H1 (cell line): ENCODE measurements at regions not wholly inside any gene's neighbourhood (a gene's known extent, or its start where the extent isn't known, plus 50 kb on each side); places are given as distances from the start of the nearest gene placed in this dataset.

Experiments used
- CTCF ChIA-PET: fragments of 300-600 bp; sonication (Branson Sonifier 250); formaldehyde crosslinking; loops from one replicate; lab custom pipeline; 2021; ENCODE audit not compliant: partially characterized antibody; lab: Charles Lee
- POLR2A ChIA-PET: fragments of 300-600 bp; sonication (Branson Sonifier 250); formaldehyde crosslinking; loops from one replicate; lab custom pipeline; 2021; ENCODE audit warnings: inconsistent platforms; ENCODE audit not compliant: partially characterized antibody; lab: Charles Lee
- DNase-seq, 2 experiments: peaks; one replicate each; pipeline versions ENCODE4 v3.0.0 to v3.0.0-alpha.2; 2010 to 2022; ENCODE audit warnings: low spot score in 2 of 2, low read depth in 1 of 2, mixed read lengths in 1 of 2
- FAIRE-seq: peaks from 2 replicates; lab custom pipeline; 2011; peaks lifted over from hg19 to GRCh38; lab: Jason Lieb, UNC
- H2AFZ ChIP-seq: 2 replicates; pipeline ENCODE4 v1.8.1; 2012; ENCODE audit warnings: low read length, inconsistent platforms
- H2AK5ac ChIP-seq: 2 replicates; pipeline ENCODE4 v1.6.1; 2013; ENCODE audit warnings: low read depth, low read length
- H2BK120ac ChIP-seq: replicated peaks from 2 replicates; pipeline ENCODE3; 2013; ENCODE audit warnings: low read depth, low read length, inconsistent platforms
- H2BK12ac ChIP-seq: 2 replicates; pipeline ENCODE4 v1.6.1; 2013; ENCODE audit warnings: low read depth, low read length
- H2BK15ac ChIP-seq: 2 replicates; pipeline ENCODE4 v1.6.1; 2013; ENCODE audit warnings: low read length
- H2BK20ac ChIP-seq: 2 replicates; pipeline ENCODE4 v1.6.1; 2013; ENCODE audit warnings: low read length
- H2BK5ac ChIP-seq: 2 replicates; pipeline ENCODE4 v1.6.1; 2013; ENCODE audit warnings: low read depth, low read length
- H3K14ac ChIP-seq: 2 replicates; pipeline ENCODE4 v1.6.1; 2013; ENCODE audit warnings: inconsistent platforms; ENCODE audit not compliant: insufficient read length
- H3K18ac ChIP-seq: 2 replicates; pipeline ENCODE4 v1.6.1; 2013; ENCODE audit warnings: low read length; ENCODE audit errors: extremely low read depth
- H3K23ac ChIP-seq: 2 replicates; pipeline ENCODE4 v1.6.1; 2013; ENCODE audit warnings: inconsistent platforms; ENCODE audit not compliant: insufficient read length
- H3K23me2 ChIP-seq: 2 replicates; pipeline ENCODE4 v1.6.1; 2013; ENCODE audit warnings: low read depth, low read length
- H3K27ac ChIP-seq: 2 replicates; pipeline ENCODE4 v1.6.1; 2011; ENCODE audit warnings: low read depth, low read length, inconsistent platforms
- H3K27me3 ChIP-seq, 4 experiments: replicated peaks in 1 of 4; 1 replicate in 1 of 4; 2 replicates in 3 of 4; pipeline versions ENCODE4 v1.6.1 to v1.8.1; 2011 to 2013; ENCODE audit warnings: low read length in 3 of 4, mild to moderate bottlenecking in 3 of 4, inconsistent platforms in 2 of 4, mixed read lengths in 2 of 4, moderate library complexity in 1 of 4; ENCODE audit not compliant: control insufficient read depth in 3 of 4, insufficient read depth in 3 of 4; ENCODE audit errors: extremely low read depth in 1 of 4
- H3K36me3 ChIP-seq, 4 experiments: 2 replicates each; pipeline versions ENCODE4 v1.6.1 to v1.8.1; 2011 to 2013; ENCODE audit warnings: mild to moderate bottlenecking in 4 of 4, low read length in 3 of 4, moderate library complexity in 2 of 4, control low read depth in 1 of 4, inconsistent platforms in 1 of 4; ENCODE audit not compliant: insufficient read depth in 4 of 4, control insufficient read depth in 2 of 4
- H3K4ac ChIP-seq: replicated peaks from 2 replicates; pipeline ENCODE3; 2013; ENCODE audit warnings: low read length, low read depth, mixed read lengths, inconsistent platforms; ENCODE audit not compliant: insufficient read length
- H3K4me1 ChIP-seq, 4 experiments: replicated peaks in 1 of 4; 1 replicate in 1 of 4; 2 replicates in 3 of 4; pipeline versions ENCODE4 v1.6.1 to v1.8.1; 2011 to 2013; ENCODE audit warnings: low read length in 3 of 4, inconsistent platforms in 2 of 4, mixed read lengths in 1 of 4; ENCODE audit not compliant: insufficient read depth in 4 of 4, control insufficient read depth in 3 of 4
- H3K4me2 ChIP-seq, 2 experiments: 2 replicates each; pipeline versions ENCODE4 v1.6.1 to v1.8.1; 2011 to 2013; ENCODE audit warnings: low read depth in 2 of 2, low read length in 2 of 2, control low read depth in 1 of 2, inconsistent platforms in 1 of 2, mild to moderate bottlenecking in 1 of 2; ENCODE audit not compliant: insufficient read depth in 1 of 2
- H3K4me3 ChIP-seq, 4 experiments: fragments of 200-600, 300-600 bp in 1 of 4; sonication (generic), shearing (Covaris generic), sonication (Bioruptor Twin) in 1 of 4; 2 replicates each; pipeline versions ENCODE4 v1.5.1 to v1.8.1; 2011 to 2016; ENCODE audit warnings: low read length in 4 of 4, low read depth in 3 of 4, control low read depth in 2 of 4, inconsistent platforms in 2 of 4, mild to moderate bottlenecking in 2 of 4, mixed read lengths in 1 of 4, moderate library complexity in 1 of 4; ENCODE audit not compliant: insufficient read depth in 2 of 4; ENCODE audit errors: extremely low read depth in 1 of 4
- H3K56ac ChIP-seq: replicated peaks from 2 replicates; pipeline ENCODE3; 2013; ENCODE audit warnings: low read depth, mild to moderate bottlenecking, mixed read lengths, low read length, inconsistent platforms; ENCODE audit not compliant: insufficient read length
- H3K79me1 ChIP-seq: 2 replicates; pipeline ENCODE4 v1.6.1; 2013; ENCODE audit warnings: low read depth, low read length, control low read depth
- H3K79me2 ChIP-seq, 2 experiments: 2 replicates each; pipeline versions ENCODE4 v1.6.1 to v1.8.1; 2012 to 2013; ENCODE audit warnings: low read length in 2 of 2, mild to moderate bottlenecking in 2 of 2, inconsistent platforms in 1 of 2; ENCODE audit not compliant: insufficient read depth in 2 of 2, control insufficient read depth in 1 of 2
- H3K9ac ChIP-seq, 4 experiments: replicated peaks in 1 of 4; 1 replicate in 1 of 4; 2 replicates in 3 of 4; pipeline versions ENCODE4 v1.6.1 to v1.8.1; 2011 to 2013; ENCODE audit warnings: low read depth in 3 of 4, low read length in 3 of 4, control low read depth in 2 of 4, mild to moderate bottlenecking in 2 of 4, moderate library complexity in 2 of 4, inconsistent platforms in 1 of 4; ENCODE audit errors: extremely low read depth in 1 of 4
- H3K9me3 ChIP-seq, 2 experiments: 2 replicates each; pipeline versions ENCODE4 v1.6.1 to v1.8.1; 2012 to 2013; ENCODE audit warnings: mild to moderate bottlenecking in 2 of 2, moderate library complexity in 2 of 2, control low read depth in 1 of 2, inconsistent platforms in 1 of 2, low read depth in 1 of 2, low read length in 1 of 2, mixed read lengths in 1 of 2; ENCODE audit not compliant: insufficient read depth in 2 of 2
- H4K20me1 ChIP-seq, 2 experiments: replicated peaks in 1 of 2; 2 replicates each; pipeline versions ENCODE3 to v1.8.1; 2011 to 2013; ENCODE audit warnings: inconsistent platforms in 2 of 2, low read length in 2 of 2, mild to moderate bottlenecking in 1 of 2; ENCODE audit not compliant: insufficient read depth in 2 of 2, control insufficient read depth in 1 of 2
- H4K5ac ChIP-seq: 2 replicates; pipeline ENCODE4 v1.6.1; 2013; ENCODE audit warnings: low read length, low read depth, mixed read lengths, inconsistent platforms; ENCODE audit not compliant: insufficient read length
- H4K8ac ChIP-seq: 2 replicates; pipeline ENCODE4 v1.8.0; 2013; ENCODE audit warnings: mild to moderate bottlenecking, moderate library complexity, low read length, inconsistent platforms; ENCODE audit not compliant: insufficient read depth; ENCODE audit errors: extremely low read depth
- H4K91ac ChIP-seq: replicated peaks from 2 replicates; pipeline ENCODE3; 2013; ENCODE audit warnings: low read length, mixed read lengths, inconsistent platforms; ENCODE audit not compliant: insufficient read length
- CBX8 ChIP-seq: fragments of 300-800, 300-1000 bp; sonication (generic); IDR thresholded peaks from 2 replicates; pipeline ENCODE4 v1.7.1; 2016; ENCODE audit warnings: low read depth, low read length, borderline replicate concordance
- CTBP2 ChIP-seq: IDR thresholded peaks from 2 replicates; pipeline ENCODE4 v1.7.0; 2011; ENCODE audit warnings: borderline replicate concordance, mild to moderate bottlenecking, moderate library complexity, mixed read lengths, low read length; ENCODE audit not compliant: insufficient read depth, insufficient read length
- CTCF ChIP-seq, 3 experiments: IDR thresholded peaks; 1 replicate in 2 of 3; 2 replicates in 1 of 3; pipeline versions ENCODE4 v1.5.1 to v1.6.1; 2011; ENCODE audit warnings: low read length in 3 of 3, mild to moderate bottlenecking in 3 of 3, inconsistent platforms in 2 of 3, low read depth in 1 of 3, moderate library complexity in 1 of 3; ENCODE audit not compliant: insufficient read depth in 1 of 3; ENCODE audit errors: control extremely low read depth in 1 of 3
- JUN ChIP-seq: IDR thresholded peaks from 2 replicates; pipeline ENCODE4 v1.6.1; 2011; ENCODE audit warnings: low read depth, mild to moderate bottlenecking, improper control_type of control experiment, low read length
- KDM4A ChIP-seq: IDR thresholded peaks from one replicate; pipeline ENCODE4 v1.7.1; 2012; ENCODE audit warnings: low read depth, mild to moderate bottlenecking, moderate library complexity, low read length, inconsistent platforms; ENCODE audit not compliant: severe bottlenecking
- POLR2AphosphoS5 ChIP-seq: IDR thresholded peaks from 2 replicates; pipeline ENCODE4 v1.6.1; 2011; ENCODE audit warnings: low read depth, low read length
- RFX5 ChIP-seq: IDR thresholded peaks from 2 replicates; pipeline ENCODE4 v1.6.1; 2011; ENCODE audit warnings: low read depth, low read length, improper control_type of control experiment, borderline replicate concordance
- SIN3A ChIP-seq, 2 experiments: IDR thresholded peaks in 1 of 2; conservative IDR thresholded peaks in 1 of 2; 2 replicates each; pipeline ENCODE4 v1.6.1; 2011 to 2012; ENCODE audit warnings: low read length in 2 of 2, improper control_type of control experiment in 1 of 2, low read depth in 1 of 2, mild to moderate bottlenecking in 1 of 2
- SP2 ChIP-seq: IDR thresholded peaks from 2 replicates; pipeline ENCODE4 v1.6.1; 2012; ENCODE audit warnings: mild to moderate bottlenecking, low read length, inconsistent platforms
- TCF12 ChIP-seq: IDR thresholded peaks from 2 replicates; pipeline ENCODE4 v1.6.1; 2011; ENCODE audit warnings: low read depth, mild to moderate bottlenecking, low read length
- WGBS, 2 experiments: shearing (Covaris generic) in 1 of 2; methylation state at CpG; one replicate each; pipeline versions ENCODE4 v1.1.6 to v1.1.7; 2013 to 2015; ENCODE audit warnings: low lambda C conversion rate in 2 of 2, mixed read lengths in 2 of 2, inconsistent platforms in 1 of 2, low coverage in 1 of 2, missing lambda C conversion rate in 1 of 2; ENCODE audit not compliant: insufficient replicate concordance in 2 of 2, insufficient coverage in 1 of 2, insufficient read length in 1 of 2; ENCODE audit errors: extremely low coverage in 1 of 2, missing lambda C conversion rate in 1 of 2; 5-methylcytosine and 5-hydroxymethylcytosine counted together

- Histone ChIP-seq H3K9ac (no peak overlapping the region), H2AFZ (no peak overlapping the region), H2BK120ac (no peak overlapping the region), H4K20me1 (no peaks in the 10 kb centered on the region), H2BK12ac (no peak overlapping the region), H3K27ac (no peak overlapping the region), H3K27me3 (no peaks in the 10 kb centered on the region), H3K36me3 (no peaks in the 10 kb centered on the region), H3K9me3 (no peaks in the 10 kb centered on the region), H2BK15ac (no peak overlapping the region), H3K18ac (no peak overlapping the region), H2BK5ac (no peak overlapping the region), H3K4ac (no peak overlapping the region), H4K5ac (no peak overlapping the region), H3K23me2 (no peaks in the 10 kb centered on the region), H3K14ac (no peak overlapping the region), H3K4me3 (no peak overlapping the region), H2BK20ac (no peak overlapping the region), H3K56ac (no peak overlapping the region), H4K8ac (no peak overlapping the region), H3K79me2 (no peaks in the 10 kb centered on the region), H2AK5ac (no peak overlapping the region), H3K4me1 (no peaks in the 10 kb centered on the region), H3K23ac (no peak overlapping the region), H4K91ac (no peak overlapping the region), H3K79me1 (no peaks in the 10 kb centered on the region), H3K4me2 (no peak overlapping the region)
- WGBS, 2 experiments, result 88% methylated on average over 14 of the region's 14 CpGs; no CpG with 5 or more reads in 1 of the 2 experiments
- DNase-seq (no peak), FAIRE-seq (no peak)
- ChIA-PET CTCF (no interaction called here), POLR2A (no interaction called here)
- TF ChIP-seq SP2 (no peak), RFX5 (no peak), TCF12 (no peak), CBX8 (no peak), CTCF (IDR thresholded peaks at IDR 0.05; ENCODE audit: control extremely low read depth in 1 of 3, insufficient read depth in 1 of 3, low read depth in 1 of 3, low read length in 3 of 3) (no peak), POLR2AphosphoS5 (no peak), SIN3A (conservative IDR thresholded peaks at IDR 0.05 in 1 of 2, IDR thresholded peaks at IDR 0.05 in 1 of 2; ENCODE audit: low read depth in 1 of 2, low read length in 2 of 2) (no peak), JUN (no peak), CTBP2 (no peak), KDM4A (no peak)
Measured at GRCh38 chr10:4121502-4122380, 336.7 kb upstream of the KLF6 start.
